RWPE1 (cell line): ENCODE measurements at regions not wholly inside any gene's neighbourhood (a gene's known extent, or its start where the extent isn't known, plus 50 kb on each side); places are given as distances from the start of the nearest gene placed in this dataset.

Experiments used
- CTCF ChIA-PET: fragments of 350-600 bp; sonication (Branson Sonifier 250); formaldehyde crosslinking; extraction: SDS; loops from one replicate; lab custom pipeline; 2021; lab: Yijun Ruan, JAX
- POLR2A ChIA-PET: fragments of 400-600 bp; formaldehyde crosslinking; extraction: SDS; loops from one replicate; lab custom pipeline; 2020; ENCODE audit warnings: antibody characterized with exemption; ENCODE audit not compliant: low non-redundant PET; lab: Yijun Ruan, JAX
- DNase-seq: peaks from one replicate; pipeline ENCODE4 v3.0.0; 2012; ENCODE audit warnings: low spot score
- H3K27ac ChIP-seq: fragments of 450-650 bp; 2 replicates; pipeline ENCODE4 v1.5.1; 2017
- CTCF ChIP-seq: fragments of 450-650 bp; conservative IDR thresholded peaks from 2 replicates; pipeline ENCODE4 v1.5.1; 2017; ENCODE audit warnings: low read depth, mild to moderate bottlenecking

- CTCF ChIA-PET: no interaction called here
- H3K27ac ChIP-seq: no peak overlapping the region
- POLR2A ChIA-PET: no interaction called here
- TF ChIP-seq CTCF: no peak
- no peak for DNase-seq
These were observed 114.6 kb downstream of the C5orf15 start for GRCh38 chr5:133853646-133854365.

GRCh38 chr5:133851521-133851920 lies 116.9 kb downstream of the C5orf15 start:
- CTCF ChIA-PET: interaction anchor here (1.2 kb wide), 1 partner anchor 18 kb away, joined by 3 read pairs; no protein-coding TSS in a partner anchor
- no peak for DNase-seq
- TF ChIP-seq CTCF: no peak
- no peak overlapping the region for H3K27ac ChIP-seq
- POLR2A ChIA-PET: interaction anchor here (0.7 kb wide), 1 partner anchor 116 kb away, joined by 3 read pairs; no protein-coding TSS in a partner anchor

DNA sequence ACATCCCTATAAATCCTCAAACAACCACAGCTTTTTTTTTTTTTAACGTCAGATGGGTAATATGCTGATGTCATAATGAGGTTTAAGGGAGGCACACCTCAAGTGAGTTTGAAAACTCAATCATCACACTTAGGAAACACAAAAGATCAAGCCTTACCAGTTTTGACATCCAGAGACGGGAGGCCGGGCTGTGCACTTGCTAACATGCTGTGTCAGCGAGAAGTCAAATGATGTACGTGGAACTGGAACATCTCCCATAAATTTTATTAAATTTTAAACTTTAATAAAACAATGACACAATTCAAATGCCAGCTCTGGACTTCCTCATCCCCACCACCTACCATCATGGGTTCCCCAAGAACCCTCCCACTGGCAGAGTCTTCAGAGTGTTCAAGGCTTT lies 117.6 kb downstream of the C5orf15 start:
- no peak for TF ChIP-seq CTCF
- CTCF ChIA-PET: interaction anchor here (1.2 kb wide), 1 partner anchor 18 kb away, joined by 3 read pairs; no protein-coding TSS in a partner anchor
- no peak for DNase-seq
- H3K27ac ChIP-seq: no peak overlapping the region
- POLR2A ChIA-PET: no interaction called here

- ChIA-PET CTCF (interaction anchor here (0.6 to 1.1 kb wide), 3 partner anchors 12 to 20 kb away, joined by 3 to 4 read pairs (median 3); no protein-coding TSS in a partner anchor), POLR2A (no interaction called here)
- DNase-seq: no peak
- H3K27ac ChIP-seq: no peak overlapping the region
- TF ChIP-seq CTCF: no peak
These were observed 119.3 kb downstream of the C5orf15 start for GRCh38 chr5:133849116-133849515.

- CTCF ChIA-PET: interaction anchor here (0.6 to 0.7 kb wide), 2 partner anchors 15 to 23 kb away, joined by 3 to 4 read pairs; no protein-coding TSS in a partner anchor
- DNase-seq: peak; percentile 32
- POLR2A ChIA-PET: no interaction called here
- no peak for TF ChIP-seq CTCF
- no peak overlapping the region for H3K27ac ChIP-seq
These were observed 120.0 kb downstream of the C5orf15 start for GRCh38 chr5:133848341-133848811.

- CTCF ChIA-PET: interaction anchor here (0.6 to 0.7 kb wide), 3 partner anchors 22 to 183 kb away, joined by 3 read pairs; no protein-coding TSS in a partner anchor
- no peak for TF ChIP-seq CTCF
- POLR2A ChIA-PET: no interaction called here
- no peak for DNase-seq
- no peak overlapping the region for H3K27ac ChIP-seq
These were observed 120.5 kb downstream of the C5orf15 start for GRCh38 chr5:133847886-133848285.
